ENCODE measurements at regions not wholly inside any gene's neighbourhood (a gene's known extent, or its start where the extent isn't known, plus 50 kb on each side); places are given as distances from the start of the nearest gene placed in this dataset.
"Not testable (repeated sequence)": the region's sequence is repeated elsewhere in the genome, so short reads cannot be mapped to it uniquely, and the experiment has no call there.

- DNase-seq: no peak
Observed at GRCh38 chr1:89436856-89437255, 73.0 kb downstream of the GBP6 start.

DNA sequence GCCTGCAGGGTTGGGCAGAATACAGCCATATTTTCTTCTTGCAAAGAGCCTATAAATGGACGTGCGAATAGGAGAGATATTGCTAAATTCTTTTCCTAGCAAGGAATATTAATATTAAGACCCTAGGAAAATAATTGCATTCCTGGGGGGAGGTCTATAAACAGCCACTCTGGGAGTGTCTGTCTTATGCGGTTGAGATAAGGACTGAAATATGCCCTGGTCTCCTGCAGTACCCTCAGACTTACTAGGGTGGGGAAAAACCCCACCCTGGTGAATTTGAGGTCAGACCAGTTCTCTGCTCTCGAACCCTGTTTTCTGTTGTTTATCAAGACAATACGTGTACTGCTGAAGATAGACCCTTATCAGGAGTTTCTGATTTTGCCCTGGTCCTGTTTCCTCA, 74.4 kb downstream of the GBP6 start:
- not testable (repeated sequence) for DNase-seq

DNA sequence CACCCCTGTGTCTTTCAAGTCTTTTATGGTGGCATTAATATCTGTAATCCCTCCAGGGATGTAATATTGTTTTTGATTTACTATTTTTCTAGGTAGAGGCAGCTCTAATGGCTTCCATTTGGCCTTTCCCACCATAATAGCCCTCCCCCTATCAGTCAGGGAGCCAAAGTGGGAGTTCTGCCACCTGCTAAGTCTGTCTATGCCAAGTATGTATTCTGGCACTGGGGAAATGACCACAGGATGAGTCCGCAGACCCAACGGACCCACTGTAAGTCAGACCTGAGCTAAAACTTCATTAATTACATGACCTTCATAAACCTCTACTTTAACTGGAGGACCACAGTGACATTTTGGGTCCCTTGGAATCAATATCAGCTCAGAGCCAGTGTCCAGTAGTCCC, 77.1 kb downstream of the GBP6 start:
- no peak for DNase-seq

DNA sequence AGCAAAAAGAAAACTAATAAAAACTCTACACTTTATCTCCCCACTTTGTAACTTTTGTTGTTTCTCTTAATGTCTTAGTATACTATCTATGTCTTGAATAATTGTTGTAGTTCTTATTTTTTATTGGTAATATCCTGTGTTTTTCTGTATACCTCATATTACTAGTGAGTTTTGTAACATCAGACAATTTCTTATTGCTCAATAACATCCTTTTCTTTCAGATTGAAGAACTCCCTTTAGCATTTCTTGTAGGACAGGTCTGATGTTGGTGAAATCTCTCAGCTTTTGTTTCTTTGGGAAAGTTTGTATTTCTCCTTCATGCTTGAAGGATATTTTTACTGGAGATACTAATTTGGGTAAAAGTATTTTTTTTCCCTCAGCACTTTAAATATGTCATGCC, 79.8 kb upstream of the LRRC8B start:
- DNase-seq: no peak

- DNase-seq: no peak
Observed at GRCh38 chr1:89451011-89451410, 73.6 kb upstream of the LRRC8B start.

DNA sequence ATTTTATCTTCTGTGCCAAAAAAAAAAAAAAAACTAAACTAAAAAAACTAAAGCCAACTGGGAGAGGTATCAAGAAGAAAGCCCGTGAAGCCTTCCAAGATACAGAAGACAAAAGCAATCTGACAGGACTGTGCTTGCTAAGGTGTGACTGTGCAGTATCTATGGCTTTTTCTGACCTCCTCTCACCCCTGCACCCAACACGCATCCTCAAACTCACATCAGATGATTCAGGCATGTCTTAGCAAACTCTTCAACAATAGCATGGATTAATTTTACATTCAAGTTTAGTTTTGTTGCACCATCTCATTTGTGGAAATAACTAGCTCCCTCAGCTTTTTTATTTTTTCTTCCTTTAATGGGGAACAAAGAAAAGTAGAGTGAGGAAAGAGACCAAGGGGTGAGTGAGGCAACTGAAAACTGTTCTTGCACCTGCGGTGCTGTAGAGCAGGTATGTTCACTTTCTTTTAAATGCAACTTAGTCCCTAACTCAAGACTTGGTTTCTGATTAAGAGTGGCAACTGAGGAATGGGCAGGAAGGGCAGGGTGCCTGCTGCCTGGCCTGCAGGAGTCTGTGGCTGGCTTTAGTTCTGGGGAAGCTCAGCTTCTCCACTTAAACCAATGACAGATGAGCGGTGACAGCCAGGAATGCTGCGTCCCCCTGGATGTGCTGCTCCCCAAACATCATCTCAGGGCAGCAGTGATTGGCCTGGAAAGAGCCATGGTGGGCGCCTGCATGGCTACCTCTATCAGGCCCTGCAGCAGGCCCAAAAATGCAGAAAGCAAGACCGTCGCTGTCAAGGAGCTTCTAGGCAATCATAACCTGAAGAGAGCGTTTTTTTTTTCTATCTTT, 71.3 kb upstream of the LRRC8B start:
- DNase-seq: no peak

DNA sequence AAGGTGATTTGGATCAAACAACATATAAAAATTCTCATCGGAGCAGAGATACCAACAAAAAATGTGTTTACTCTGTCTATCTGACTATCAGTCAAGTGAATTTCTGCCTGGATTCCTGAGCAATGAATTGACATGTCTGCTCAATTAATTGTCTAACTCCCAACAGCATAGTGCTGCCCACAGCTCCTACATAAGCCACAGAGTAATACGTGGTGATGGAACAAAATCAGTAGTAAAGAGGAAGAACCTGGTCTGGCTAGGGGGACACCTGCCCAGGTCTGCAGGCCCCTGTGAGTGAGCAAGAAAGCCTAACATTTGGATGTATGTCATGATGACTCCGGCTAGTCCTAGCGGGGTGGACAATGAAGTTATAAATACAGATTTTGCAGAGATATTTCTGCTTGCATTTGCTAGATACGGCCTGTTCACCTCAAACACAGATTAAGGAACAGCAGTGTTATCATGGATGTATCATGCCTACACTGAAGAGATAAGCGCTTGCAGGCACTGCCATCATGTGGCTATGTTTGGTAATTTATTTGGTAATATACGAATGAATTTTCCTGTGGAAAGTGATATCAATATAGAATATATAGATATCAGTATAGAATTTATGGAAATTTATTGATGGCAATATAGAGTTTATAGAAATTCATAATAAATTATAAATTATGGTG, 69.6 kb upstream of the LRRC8B start:
- DNase-seq: peak; percentile 43

GRCh38 chr1:89457046-89457445, 67.6 kb upstream of the LRRC8B start:
- no peak for DNase-seq

GRCh38 chr1:89459081-89459480, 65.5 kb upstream of the LRRC8B start:
- no peak for DNase-seq

DNA sequence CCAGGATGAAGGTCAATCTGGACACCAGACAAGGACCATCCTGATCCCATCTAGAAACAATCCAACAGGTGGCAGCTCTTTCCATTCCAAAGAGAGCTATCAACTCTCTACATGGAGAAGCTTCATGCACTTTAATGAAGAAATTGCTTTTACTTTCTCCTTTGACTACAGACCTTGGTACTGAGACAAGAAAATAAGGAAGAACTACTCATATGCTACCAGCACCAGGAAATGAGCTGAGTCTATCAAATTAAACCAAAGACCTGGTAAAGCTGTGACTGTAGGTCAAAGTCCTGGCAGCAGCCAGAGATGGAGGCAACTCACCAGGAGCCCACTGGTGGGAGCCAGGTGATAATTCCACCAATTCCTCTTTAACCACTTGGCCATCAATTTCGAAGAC, 64.3 kb upstream of the LRRC8B start:
- DNase-seq: no peak

DNA sequence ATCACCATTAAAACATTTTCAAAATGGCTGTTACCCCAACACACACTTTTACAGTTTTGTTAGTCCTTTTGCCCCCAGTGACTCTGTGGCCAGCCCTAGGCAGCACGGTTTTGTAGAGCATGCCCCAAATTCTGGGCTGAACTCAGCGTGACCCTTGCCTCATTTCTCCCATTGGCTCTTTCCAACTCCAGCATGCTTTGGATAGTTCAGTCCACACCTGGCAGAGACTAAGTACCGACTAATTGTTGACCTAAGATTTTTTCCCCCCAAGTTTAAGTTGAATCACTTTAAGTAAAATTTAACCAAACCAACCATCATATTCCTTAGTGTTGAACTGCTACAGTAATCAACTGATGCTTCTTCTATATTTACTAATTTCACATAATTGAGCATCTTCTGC, 62.4 kb upstream of the LRRC8B start:
- DNase-seq: no peak

DNA sequence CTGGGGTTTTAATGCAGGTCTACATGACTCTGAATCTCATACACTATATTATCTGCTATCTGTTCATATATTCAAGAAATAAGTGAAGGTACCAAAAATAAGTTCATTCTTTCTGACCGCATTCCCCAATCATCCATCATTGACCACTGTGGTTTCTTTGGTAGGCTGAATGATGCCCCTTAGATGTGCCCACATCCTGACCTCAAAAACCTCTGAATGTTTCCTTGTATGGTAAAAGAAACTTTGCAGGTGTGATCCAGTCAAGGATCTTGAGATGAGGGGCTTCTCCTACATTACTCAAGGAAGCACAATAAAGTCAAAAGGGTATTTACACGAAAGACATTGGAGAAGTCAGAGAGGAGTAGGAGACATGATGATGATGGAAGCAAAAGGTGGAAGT, 60.6 kb upstream of the LRRC8B start:
- DNase-seq: no peak

DNA sequence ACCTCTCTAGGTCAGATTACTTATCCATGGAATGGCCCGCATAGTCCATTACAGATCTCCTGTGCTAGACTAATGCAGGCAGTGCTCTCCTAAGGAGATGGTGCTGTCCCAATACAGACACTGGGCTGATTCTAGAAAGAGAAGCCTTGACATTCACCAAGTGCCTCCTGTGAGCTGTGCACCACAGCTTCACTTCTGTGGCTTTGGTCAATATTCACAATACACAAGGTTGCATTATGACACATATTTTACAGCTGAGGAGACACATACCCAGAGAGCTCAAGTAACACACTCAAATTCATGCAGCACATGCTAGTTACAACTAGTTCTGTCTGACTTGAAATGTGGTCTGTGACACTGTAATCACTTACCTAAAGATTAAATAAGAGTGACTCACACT, 59.4 kb upstream of the LRRC8B start:
- no peak for DNase-seq

GRCh38 chr1:89466307-89466930, 58.2 kb upstream of the LRRC8B start:
- no peak for DNase-seq

- DNase-seq: no peak
Observed at GRCh38 chr1:89472253-89472652, 52.4 kb upstream of the LRRC8B start.

- DNase-seq: no peak
Observed at GRCh38 chr1:89472886-89473417, 51.7 kb upstream of the LRRC8B start.

Measured in NCI-H1092 (cell line).